Panc1 (cell line): ENCODE measurements at regions not wholly inside any gene's neighbourhood (a gene's known extent, or its start where the extent isn't known, plus 50 kb on each side); places are given as distances from the start of the nearest gene placed in this dataset.

ENCODE experiments used
- ATAC-seq: fragments of 200-7000 bp; cut with Tn5 transposase; 2 replicates; pipeline ENCODE4 v1.9.1; 2020; ENCODE audit warnings: mild to moderate bottlenecking, moderate library complexity
- BruUV-seq: library from RNA; stranded (reverse); fragments of 400-500 nt; replicated peaks from 2 replicates; lab custom pipeline; 2021; lab: Mats Ljungman, UMichigan
- CTCF ChIA-PET: fragments of 300-600 bp; sonication (Branson Sonifier 250); formaldehyde crosslinking; loops from one replicate; lab custom pipeline; 2022; ENCODE audit warnings: antibody characterized with exemption; lab: Charles Lee
- POLR2A ChIA-PET: fragments of 300-600 bp; sonication (Branson Sonifier 250); formaldehyde crosslinking; loops from one replicate; lab custom pipeline; 2022; ENCODE audit warnings: antibody characterized with exemption; lab: Charles Lee
- DNase-seq: peaks from one replicate; pipeline ENCODE4 v3.0.0-alpha.2; 2010; ENCODE audit warnings: low read depth, low spot score
- H3K27ac ChIP-seq: 2 replicates; pipeline ENCODE4 v1.5.1; 2011; ENCODE audit warnings: mild to moderate bottlenecking, low read length, inconsistent platforms
- H3K27me3 ChIP-seq: fragments of 200-500 bp; sonication (Bioruptor generic); 2 replicates; pipeline ENCODE4 v1.6.0; 2014; ENCODE audit warnings: low read length, inconsistent platforms; ENCODE audit not compliant: control insufficient read depth, insufficient read depth
- H3K36me3 ChIP-seq: fragments of 200-500 bp; sonication (Bioruptor generic); 2 replicates; pipeline ENCODE4 v1.5.1; 2014; ENCODE audit warnings: inconsistent platforms, mild to moderate bottlenecking, low read length, moderate library complexity; ENCODE audit not compliant: control insufficient read depth, insufficient read depth
- H3K4me1 ChIP-seq: 2 replicates; pipeline ENCODE4 v1.5.1; 2011; ENCODE audit warnings: inconsistent platforms, mild to moderate bottlenecking, low read length, moderate library complexity; ENCODE audit not compliant: control insufficient read depth, insufficient read depth
- H3K4me3 ChIP-seq, 2 experiments: 2 replicates each; pipeline ENCODE4 v1.5.1; 2011 to 2012; ENCODE audit warnings: low read depth in 2 of 2, low read length in 2 of 2, mild to moderate bottlenecking in 2 of 2, inconsistent platforms in 1 of 2, moderate library complexity in 1 of 2
- H3K9me3 ChIP-seq: fragments of 200-500 bp; sonication (Bioruptor generic); 2 replicates; pipeline ENCODE4 v1.5.1; 2014; ENCODE audit warnings: low read depth, mild to moderate bottlenecking, inconsistent platforms, low read length, moderate library complexity; ENCODE audit not compliant: control insufficient read depth, insufficient read depth
- CTCF ChIP-seq: fragments of 450-650 bp; IDR thresholded peaks from 2 replicates; pipeline ENCODE4 v1.5.1; 2017; ENCODE audit warnings: mild to moderate bottlenecking
- POLR2AphosphoS5 ChIP-seq: IDR thresholded peaks from 2 replicates; pipeline ENCODE4 v1.6.1; 2012; ENCODE audit warnings: mild to moderate bottlenecking, low read depth, low read length, moderate library complexity
- REST ChIP-seq, 2 experiments: IDR thresholded peaks; 2 replicates each; pipeline ENCODE4 v1.6.1; 2011 to 2012; ENCODE audit warnings: low read depth in 2 of 2, control low read depth in 1 of 2, low read length in 1 of 2, mild to moderate bottlenecking in 1 of 2, moderate library complexity in 1 of 2; ENCODE audit not compliant: insufficient read depth in 1 of 2
- SIN3A ChIP-seq: IDR thresholded peaks from 2 replicates; pipeline ENCODE4 v1.6.1; 2012; ENCODE audit warnings: low read depth, mild to moderate bottlenecking, low read length, moderate library complexity, borderline replicate concordance; ENCODE audit not compliant: insufficient read depth
- TCF7L2 ChIP-seq: IDR thresholded peaks from 2 replicates; pipeline ENCODE4 v1.6.1; 2011; ENCODE audit warnings: mild to moderate bottlenecking, low read depth, low read length, inconsistent platforms
- in situ Hi-C: cut with HindIII; loops from 2 replicates; pipeline ENCODE4 v1.10.0; 2016; ENCODE audit warnings: low sequenced_read_pairs, low pct_unique_long_range_greater_than_20kb
- intact Hi-C: fragments of 100-400 bp; cut with micrococcal nuclease; formaldehyde crosslinking; loops from one replicate; pipeline ENCODE4 v1.10.0; 2022; ENCODE audit not compliant: unreplicated experiment

- Histone ChIP-seq H3K4me1 (no peaks in the 10 kb centered on the region), H3K36me3 (no peaks in the 10 kb centered on the region), H3K27me3 (no peaks in the 10 kb centered on the region), H3K9me3 (no peaks in the 10 kb centered on the region), H3K27ac (no peak overlapping the region), H3K4me3 (no peak overlapping the region)
- ATAC-seq (no peak), DNase-seq (no peak)
- in situ Hi-C loops (no loop called here), intact Hi-C loops (no loop called here)
- no peak for TF ChIP-seq REST (IDR thresholded peaks at IDR 0.05; ENCODE audit: insufficient read depth in 1 of 2, low read depth in 2 of 2, low read length in 1 of 2)
- TF ChIP-seq SIN3A: no peak
- TF ChIP-seq TCF7L2: no peak
- no peak for TF ChIP-seq CTCF
- no peak for TF ChIP-seq POLR2AphosphoS5
- POLR2A ChIA-PET: no interaction called here
- no TSS peak for BruUV-seq
- CTCF ChIA-PET: no interaction called here
These were observed 778.5 kb downstream of the VRK1 start for GRCh38 chr14:97575677-97576076.

GRCh38 chr14:97578982-97579548 is 781.9 kb downstream of the VRK1 start:
- ATAC-seq (no peak), DNase-seq (no peak)
- H3K36me3 ChIP-seq: no peaks in the 10 kb centered on the region
- no peaks in the 10 kb centered on the region for H3K9me3 ChIP-seq
- H3K4me1 ChIP-seq: no peaks in the 10 kb centered on the region
- in situ Hi-C loops: no loop called here
- no peak overlapping the region for H3K27ac ChIP-seq
- H3K27me3 ChIP-seq: no peaks in the 10 kb centered on the region
- intact Hi-C loops: no loop called here
- no peak overlapping the region for H3K4me3 ChIP-seq
- ChIA-PET POLR2A (no interaction called here), CTCF (no interaction called here)
- no TSS peak for BruUV-seq
- TF ChIP-seq SIN3A: no peak
- TF ChIP-seq REST (IDR thresholded peaks at IDR 0.05; ENCODE audit: insufficient read depth in 1 of 2, low read depth in 2 of 2, low read length in 1 of 2): no peak
- TF ChIP-seq POLR2AphosphoS5: no peak
- no peak for TF ChIP-seq CTCF
- TF ChIP-seq TCF7L2: no peak
